HG03097 (cell line): ENCODE measurements at regions not wholly inside any gene's neighbourhood (a gene's known extent, or its start where the extent isn't known, plus 50 kb on each side); places are given as distances from the start of the nearest gene placed in this dataset.
"Not testable (repeated sequence)": the region's sequence is repeated elsewhere in the genome, so short reads cannot be mapped to it uniquely, and the experiment has no call there.

Source experiments
- ATAC-seq: cut with Tn5 transposase; IDR thresholded peaks from one replicate; pipeline ENCODE4 v1.9.1; 2021; ENCODE audit not compliant: unreplicated experiment, low FRiP score

DNA sequence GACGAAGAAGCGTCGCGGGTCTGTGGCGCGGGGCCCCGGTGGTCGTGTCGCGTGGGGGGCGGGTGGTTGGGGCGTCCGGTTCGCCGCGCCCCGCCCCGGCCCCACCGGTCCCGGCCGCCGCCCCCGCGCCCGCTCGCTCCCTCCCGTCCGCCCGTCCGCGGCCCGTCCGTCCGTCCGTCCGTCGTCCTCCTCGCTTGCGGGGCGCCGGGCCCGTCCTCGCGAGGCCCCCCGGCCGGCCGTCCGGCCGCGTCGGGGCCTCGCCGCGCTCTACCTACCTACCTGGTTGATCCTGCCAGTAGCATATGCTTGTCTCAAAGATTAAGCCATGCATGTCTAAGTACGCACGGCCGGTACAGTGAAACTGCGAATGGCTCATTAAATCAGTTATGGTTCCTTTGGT, 1533.5 kb upstream of the TPTE start:
- ATAC-seq, result not testable (repeated sequence)

DNA sequence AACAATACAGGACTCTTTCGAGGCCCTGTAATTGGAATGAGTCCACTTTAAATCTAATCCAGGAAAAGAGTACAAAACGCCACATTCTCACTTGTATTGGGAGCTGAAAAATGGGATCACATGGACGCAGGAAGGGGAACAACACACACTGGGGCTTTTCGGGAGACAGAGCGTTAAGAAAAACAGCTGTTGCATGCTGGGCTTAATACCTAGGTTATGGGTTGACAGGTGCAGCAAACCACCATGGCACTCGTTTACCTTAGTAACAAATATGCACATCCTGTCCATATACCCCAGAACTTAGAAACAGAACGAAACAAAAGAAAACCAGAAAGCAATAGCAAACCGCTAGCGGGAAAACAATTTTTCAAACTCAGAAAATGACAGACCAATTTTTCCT, 1532.7 kb upstream of the TPTE start:
- ATAC-seq, result no peak

DNA sequence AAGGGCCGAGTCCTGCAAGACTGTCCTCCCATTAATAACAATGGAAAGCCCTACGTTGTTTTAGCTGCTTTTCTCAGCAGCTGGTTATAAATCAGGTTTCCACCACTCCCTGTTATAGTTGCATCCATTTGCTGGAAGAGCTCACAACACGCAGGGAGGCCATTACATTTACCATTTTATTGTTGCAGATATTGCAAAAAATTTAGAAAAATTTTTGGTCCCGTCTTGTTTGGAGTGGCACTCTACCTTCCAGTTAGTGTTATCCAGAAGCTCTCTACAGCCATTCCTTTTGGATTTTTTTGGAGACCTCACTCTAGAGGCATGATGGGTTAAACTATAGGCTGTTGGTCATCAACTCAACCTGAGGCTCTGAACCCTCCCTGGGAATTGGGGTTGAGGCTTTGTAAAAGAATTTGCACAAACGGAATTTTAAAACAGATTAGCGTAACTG, 1532.1 kb upstream of the TPTE start:
- no peak for ATAC-seq

DNA sequence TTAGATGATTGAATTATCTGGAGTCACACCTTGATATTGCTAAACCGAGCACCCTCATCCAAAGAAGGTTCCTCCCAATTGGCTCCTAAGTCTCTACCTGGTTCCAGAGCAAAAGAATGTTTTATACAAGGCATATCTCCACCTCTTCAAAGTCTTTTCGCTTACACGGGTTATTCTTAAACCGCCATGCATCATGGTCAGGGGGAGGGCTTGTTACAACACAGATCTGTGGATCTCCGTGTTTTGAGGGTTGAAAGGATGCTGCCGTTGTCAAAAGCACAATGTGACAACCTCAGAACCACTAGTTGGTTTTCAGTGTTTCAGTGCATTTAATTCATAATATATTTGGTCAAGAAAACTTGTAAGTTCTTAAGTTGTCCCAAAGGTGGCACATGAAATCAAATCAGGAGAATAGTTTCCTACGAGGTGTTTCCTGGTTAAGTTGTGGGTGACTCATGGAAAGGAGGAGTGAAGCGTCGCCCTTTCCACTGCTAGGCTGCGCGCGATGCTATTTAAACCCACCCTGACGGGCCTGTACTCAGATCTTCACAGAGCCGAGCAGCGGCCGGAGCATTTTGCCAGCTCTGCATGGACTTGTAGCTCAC, 1531.6 kb upstream of the TPTE start:
- ATAC-seq, result no peak

DNA sequence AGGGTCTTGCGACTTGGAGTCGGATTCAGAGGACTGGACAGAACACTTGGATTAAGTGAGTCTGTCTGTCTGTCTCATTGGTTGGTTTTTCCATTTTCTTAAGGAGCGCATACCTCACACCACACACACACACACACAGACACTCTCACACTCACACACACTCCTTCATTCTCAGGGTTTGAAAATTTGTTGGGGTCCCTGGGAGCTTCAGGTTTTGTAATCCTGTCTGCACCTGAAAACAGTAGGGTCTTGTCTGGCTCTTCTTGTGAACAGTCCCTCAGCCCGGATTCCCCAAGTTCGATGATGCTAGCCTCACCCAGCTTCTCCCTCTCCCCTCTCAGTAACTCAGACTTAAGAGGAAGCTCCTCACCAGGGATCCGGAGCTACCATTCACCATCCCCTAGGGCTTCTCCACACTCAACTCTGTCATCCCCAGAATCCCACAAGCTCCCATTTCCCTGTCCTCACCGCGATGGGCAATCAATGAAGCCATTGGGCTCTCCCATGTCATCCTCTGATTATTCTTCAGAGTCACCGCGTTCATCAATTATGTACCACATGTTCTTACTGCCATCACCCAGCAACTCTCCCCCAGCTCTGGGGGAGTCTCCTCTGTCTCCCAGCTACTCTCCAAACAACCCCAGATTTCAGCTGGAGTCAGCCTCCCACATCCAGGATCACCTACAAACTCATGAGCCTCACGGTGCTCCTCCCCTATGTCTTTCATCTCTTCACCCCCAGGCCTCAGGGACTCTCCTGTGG, 1530.9 kb upstream of the TPTE start:
- ATAC-seq, result no peak

DNA sequence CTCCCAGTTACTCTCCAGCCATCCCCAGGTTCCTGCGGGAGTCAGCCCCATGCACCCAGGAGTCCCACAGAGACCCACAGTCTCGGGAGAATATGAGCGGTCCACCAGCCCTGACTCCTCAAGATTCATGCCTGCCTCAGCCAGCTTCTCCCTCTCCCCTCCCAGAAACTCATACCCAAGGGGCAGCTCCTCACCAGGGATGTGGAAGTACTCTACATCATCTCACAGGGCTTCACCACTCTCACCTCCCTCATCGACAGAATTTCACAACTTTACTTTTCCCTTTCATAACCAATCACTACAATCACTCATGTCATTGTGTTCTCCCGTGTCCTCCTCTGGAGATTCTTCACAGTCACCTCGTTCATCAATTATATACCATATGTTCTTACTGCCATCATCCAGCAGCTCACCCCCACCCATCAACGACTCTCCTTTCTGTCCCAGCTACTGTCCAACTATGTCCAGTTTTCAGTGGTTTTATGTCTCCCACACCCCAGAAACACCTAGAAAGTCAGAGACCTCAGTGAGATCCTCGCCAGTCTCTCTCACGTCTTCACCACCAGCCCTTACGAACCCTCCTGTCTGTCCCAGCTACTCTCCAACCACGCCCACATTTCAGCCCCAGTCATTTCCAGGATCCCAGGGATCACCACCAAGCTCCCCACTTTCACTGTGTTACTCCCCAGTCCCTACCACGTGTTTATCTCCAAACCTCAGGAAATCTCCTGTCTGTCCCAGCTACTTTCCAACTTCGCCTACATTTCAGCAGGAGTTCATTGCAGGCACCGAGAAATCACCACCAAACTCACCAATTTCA, 1530.1 kb upstream of the TPTE start:
- ATAC-seq, result no peak

DNA sequence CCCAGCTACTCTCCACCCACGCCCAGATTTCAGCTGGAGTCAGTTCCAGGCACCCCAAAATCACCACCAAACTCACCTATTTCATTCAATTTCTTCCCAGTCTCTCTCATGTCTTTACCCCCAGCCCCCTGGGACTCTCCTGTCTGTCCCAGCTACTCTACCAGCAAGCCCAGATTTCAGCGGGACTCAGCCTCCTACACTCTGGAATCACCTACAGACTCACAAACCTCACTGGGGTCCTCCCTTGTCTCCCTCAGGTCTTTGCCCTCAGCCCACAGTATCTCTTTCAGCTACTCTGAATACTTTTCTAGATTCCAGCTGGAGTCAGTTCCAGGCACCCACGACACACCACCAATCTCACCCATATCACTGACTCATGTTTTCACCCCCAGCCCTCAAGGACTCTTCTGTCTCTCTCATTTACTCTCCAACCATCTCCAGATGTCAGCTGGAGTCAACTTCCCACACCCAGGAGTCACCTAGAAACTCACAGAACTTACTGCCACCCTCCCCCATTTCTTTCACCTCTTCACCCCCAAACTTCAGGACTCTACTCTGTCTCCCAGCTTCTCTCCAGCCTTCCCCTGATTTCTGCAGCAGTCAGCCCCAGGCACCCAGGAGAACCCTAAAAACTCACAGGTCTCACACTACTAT, 1529.3 kb upstream of the TPTE start:
- no peak for ATAC-seq

DNA sequence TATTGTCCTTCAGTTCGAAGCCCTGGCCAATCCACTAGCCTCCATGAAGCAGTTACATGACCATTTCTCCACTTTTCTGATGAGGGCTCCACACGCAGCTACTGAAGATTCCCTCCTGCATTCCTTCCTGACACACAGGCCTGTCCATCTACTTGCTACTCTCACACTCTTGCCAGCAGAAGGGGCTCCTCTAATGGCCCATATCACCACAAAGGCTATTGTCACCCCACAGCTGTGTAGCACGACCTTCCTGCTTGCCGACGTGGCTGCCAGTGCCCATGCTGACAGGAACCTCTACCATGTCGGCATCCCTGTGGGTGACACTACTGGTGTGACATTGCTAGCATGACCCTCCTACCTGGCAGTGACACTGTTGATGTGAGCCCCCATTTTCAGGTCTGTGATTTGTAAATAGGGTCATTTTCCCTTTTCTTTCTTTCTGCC, 1528.6 kb upstream of the TPTE start:
- ATAC-seq, result no peak

DNA sequence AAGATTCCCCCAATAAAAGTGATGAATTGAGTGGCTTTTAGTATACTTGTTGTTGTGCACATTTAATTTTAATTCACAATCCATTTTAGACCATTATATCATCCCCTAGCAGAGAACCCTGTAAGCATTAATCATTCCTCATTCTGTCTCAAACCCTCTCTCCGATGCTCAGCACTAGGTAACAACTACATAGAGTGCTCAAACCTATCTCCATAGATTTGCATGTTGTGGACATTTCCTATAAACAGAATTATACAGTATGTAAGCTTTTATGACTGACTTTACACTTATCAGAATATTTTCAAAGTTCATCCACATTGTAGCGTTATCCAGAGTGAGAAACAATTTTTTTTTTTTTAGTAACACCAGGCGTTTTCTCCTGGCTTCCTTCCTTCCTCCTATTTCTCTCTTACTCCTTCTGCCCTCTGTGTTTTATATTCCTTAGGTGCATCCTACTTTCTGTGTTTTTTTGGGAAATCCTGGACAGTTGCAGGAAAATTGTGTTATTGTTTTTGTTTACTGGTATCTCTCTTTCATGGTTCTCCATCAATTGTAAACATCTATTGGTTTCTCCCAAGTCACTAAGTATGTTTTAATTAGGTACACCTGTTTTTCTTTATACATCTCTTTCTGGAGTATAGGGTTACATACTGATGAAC, 1528.0 kb upstream of the TPTE start:
- ATAC-seq, result no peak

DNA sequence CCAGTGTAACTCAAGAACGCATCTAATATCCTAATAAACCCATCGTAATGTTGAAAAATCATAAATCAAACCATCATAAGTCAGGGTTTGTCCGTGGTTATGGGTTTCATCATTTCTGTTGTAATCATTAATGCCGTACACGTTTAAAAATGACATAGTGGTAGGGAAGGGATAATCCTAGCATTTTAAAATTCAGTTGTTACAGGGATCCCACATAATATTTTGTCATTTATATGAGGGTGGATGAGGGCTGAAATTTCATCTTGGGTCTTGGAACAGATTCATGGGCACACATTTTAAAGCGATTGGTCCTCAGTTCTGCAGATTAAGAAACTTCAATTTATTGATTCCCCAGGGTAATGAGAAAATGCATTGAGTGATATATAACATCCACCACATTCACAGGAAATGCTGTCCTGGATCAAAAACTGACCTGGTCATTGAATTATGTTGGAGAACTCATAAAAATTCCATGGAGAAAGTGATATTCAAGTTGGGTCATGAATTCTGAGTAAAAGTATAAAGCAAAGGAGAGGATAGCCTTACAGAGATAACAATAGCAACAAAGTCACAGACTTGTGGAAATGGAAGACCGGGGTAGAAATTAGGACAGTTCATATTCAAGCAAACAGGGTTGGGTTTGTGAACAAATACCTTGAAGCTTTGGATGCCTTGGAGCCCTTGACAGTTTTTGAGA, 1527.3 kb upstream of the TPTE start:
- no peak for ATAC-seq

DNA sequence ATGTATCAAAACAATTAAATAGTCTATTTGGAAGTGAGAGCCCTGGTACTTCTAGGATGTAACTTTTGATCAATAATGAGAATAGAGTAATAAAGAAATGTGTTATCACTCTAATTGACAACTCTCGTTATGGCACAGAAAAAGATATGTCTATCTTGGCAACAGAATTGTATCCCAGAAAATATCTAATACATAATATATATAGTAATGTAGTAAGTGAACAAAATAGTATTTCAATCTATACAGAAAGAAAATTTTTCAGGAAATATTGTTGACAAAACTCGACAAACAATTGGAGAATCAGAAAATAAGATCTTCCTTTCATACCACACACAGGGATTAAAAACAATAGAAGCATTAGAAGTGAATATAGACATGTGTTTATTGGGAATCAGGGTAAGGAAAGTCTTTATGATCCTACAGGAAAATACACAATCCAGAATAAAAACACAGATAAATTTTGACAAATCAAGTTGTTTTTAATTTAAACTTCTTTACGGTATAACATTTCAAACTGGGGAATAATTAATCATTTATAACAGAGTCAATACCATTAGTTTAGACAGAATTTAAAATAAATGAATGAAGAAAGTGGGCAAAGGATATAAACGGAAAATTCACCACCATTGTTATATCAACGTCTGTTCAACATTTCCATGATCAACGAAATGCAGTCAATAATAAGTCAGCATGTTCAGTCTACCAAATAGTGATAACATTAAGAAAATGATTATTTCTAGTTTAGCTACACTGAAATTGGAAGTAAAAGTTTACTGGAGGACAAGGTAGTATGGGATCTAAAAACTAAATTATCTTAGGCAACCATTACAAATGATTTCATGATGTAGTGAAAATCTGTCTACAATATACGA, 1526.5 kb upstream of the TPTE start:
- no peak for ATAC-seq

DNA sequence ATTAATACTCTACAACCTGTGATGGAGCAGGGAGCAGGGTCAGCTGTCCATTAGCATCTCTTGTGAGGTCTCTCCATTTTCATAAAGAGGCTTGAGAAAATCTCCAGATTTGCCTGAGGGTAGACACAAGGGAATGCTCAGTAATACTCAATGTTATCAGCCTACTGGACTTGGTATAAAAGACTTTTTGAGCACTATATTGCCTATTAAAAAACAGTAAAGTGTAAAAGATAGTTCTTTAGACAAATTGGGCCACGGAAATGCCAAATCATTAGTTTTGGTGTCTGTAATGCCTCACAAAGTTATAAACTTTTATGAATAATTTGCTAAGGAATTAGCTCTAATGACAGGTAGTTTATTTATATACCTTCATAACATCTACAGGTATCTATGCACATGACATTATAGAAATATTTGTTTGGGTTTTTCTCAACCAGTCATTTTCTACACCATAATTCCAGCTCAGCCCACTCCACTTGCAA, 1524.9 kb upstream of the TPTE start:
- not testable (repeated sequence) for ATAC-seq

DNA sequence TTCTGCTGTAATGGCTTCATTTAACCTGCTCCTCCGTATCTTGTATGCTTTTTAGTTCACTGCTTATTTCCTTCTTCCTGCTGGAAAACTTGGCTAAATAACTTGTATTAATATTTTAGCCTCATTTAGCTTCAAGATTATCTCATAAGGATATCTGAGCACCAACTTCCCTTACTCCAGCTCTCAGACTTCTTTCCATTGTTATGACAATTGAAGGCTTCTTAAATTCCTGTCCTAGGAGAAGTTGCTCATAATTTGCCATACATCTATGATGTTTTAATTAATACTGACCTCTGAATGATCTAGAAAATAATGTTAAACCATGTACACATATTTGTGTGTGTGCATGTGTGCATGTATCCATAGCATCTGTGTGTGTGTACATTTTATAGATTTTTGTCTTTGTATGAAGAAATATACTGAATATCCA, 1524.4 kb upstream of the TPTE start:
- ATAC-seq, result no peak

DNA sequence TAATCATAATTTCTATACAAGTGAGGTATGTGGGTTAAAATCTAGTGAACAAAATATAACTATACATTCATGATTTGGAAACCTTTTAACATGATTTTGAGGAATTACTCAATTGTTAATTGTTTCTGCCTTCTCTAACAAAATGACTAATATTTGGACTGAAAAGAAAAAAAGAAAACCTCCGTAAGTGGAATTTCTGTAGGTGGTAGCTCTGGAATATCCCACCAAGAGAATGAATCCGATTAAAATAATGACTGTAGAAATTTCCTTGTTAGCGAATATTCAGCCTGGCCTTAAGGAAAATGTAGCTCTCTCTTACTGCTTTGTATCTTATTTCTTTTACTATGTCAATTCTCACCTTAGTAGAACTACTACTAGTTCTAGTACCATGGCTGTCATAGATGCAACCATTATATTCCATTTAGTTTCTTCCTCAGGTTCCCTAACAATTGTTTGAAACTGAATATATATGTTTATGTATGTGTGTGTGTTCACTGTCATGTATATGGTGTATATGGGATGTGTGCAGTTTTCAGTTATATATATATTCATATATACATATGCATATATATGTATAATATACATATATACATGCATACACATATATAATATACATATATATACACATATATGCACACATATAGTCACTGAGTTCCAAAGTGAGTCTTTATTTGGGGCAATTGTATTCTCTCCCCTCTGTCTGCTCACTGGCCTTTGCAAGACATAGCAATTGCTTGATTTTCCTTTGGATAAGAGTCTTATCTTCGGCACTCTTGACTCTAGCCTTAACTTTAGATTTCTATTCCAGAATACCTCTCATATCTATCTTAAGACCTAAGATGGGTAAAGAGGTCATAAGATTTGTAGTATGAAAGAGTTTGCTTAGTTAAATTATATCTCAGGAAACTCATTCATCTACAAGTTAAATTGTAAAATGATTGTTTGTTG, 1523.7 kb upstream of the TPTE start:
- not testable (repeated sequence) for ATAC-seq

DNA sequence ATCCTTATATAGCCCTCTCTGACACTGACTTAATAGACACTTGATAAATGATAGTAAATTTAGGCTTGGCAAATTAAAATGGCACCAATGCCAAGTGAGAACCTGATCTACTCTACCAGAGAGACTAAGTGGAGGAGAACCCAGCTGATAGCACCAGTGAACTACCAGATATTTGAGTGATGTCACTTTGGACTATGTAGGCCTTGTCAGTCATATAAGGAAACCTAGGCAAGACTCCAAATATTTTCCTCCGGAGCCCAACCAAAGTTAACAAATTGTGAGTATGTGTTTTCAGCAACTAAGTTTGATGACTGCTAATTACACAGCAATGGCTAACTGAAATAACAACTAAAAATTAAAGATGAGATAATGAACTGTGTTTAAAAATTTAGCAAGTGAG, 1522.9 kb upstream of the TPTE start:
- ATAC-seq, result not testable (repeated sequence)

DNA sequence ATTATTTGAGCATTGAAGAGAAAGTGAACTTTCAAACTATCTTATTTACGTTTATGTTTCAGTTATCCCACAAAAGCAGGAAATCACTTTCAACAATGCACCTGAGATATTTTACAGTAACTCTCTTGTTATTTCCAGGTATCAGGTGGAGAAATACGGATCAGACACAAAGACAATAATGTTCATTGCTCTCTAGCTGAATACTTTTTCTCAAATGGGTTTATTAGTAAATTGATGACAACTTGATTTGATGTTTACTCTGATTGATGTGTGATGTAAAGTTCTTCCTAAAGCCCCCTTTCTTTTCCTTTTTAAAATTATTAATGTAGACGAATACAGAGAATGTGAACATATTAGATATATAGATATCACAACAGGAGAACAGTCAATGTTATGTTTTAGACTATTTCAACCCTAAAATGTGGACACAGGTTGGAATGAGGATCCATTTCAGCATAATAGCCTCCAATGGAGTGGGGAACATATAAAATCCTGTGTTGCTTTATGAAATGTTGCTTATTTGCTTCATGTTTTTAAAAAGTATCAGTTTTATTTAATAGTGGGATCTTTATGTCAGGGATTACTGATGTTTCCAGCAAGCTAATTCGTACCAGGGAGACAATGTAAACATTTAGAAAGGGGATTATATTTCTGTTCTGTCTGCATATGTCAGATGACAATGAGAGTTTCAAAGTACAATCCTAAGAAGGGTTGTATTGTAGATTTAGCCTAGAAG, 1522.3 kb upstream of the TPTE start:
- ATAC-seq, result no peak

DNA sequence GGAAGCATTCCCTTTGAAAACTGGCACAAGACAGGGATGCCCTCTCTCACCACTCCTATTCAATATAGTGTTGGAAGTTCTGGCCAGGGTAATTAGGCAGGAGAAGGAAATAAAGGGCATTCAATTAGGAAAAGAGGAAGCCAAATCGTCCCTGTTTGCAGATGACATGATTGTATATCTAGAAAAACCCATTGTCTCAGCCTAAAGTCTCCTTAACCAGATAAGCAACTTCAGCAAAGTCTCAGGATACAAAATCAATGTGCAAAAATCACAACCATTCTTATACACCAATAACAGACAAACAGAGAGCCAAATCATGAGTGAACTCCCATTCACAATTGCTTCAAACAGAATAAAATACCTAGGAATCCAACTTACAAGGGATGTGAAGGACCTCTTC, 1521.3 kb upstream of the TPTE start:
- not testable (repeated sequence) for ATAC-seq
